ENCODE measurements at regions not wholly inside any gene's neighbourhood (a gene's known extent, or its start where the extent isn't known, plus 50 kb on each side); places are given as distances from the start of the nearest gene placed in this dataset.

DNA sequence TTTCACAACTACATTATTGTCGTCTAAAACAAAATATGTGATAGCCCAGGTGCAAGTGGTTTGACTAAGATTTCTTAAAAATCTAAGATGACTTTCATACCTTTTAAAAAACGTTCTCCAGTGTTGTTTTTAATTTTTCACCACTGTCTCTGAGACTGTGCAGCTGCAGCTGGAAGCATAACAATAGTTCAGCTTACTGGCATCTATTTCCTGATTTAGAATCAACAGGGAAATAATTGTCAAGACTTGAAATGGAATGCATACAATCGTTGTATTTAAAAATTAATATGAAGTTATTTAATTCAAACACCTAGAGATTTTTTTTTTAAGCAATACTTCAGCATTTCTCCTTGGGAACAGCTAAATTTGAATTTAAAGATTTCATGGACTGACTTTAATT, 982.0 kb upstream of the EPHA7 start:
- TF ChIP-seq POLR2A (IDR thresholded peaks at IDR 0.05): no peak
- TF ChIP-seq, protein P1, sequence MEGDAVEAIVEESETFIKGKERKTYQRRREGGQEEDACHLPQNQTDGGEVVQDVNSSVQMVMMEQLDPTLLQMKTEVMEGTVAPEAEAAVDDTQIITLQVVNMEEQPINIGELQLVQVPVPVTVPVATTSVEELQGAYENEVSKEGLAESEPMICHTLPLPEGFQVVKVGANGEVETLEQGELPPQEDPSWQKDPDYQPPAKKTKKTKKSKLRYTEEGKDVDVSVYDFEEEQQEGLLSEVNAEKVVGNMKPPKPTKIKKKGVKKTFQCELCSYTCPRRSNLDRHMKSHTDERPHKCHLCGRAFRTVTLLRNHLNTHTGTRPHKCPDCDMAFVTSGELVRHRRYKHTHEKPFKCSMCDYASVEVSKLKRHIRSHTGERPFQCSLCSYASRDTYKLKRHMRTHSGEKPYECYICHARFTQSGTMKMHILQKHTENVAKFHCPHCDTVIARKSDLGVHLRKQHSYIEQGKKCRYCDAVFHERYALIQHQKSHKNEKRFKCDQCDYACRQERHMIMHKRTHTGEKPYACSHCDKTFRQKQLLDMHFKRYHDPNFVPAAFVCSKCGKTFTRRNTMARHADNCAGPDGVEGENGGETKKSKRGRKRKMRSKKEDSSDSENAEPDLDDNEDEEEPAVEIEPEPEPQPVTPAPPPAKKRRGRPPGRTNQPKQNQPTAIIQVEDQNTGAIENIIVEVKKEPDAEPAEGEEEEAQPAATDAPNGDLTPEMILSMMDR (IDR thresholded peaks at IDR 0.05): no peak

Measured in heart left ventricle (tissue), 13 donors.